ENCODE measurements at regions not wholly inside any gene's neighbourhood (a gene's known extent, or its start where the extent isn't known, plus 50 kb on each side); places are given as distances from the start of the nearest gene placed in this dataset.
"Not testable (repeated sequence)": the region's sequence is repeated elsewhere in the genome, so short reads cannot be mapped to it uniquely, and the experiment has no call there.

GRCh38 chr7:42543953-42544352 lies 306.9 kb upstream of the GLI3 start:
- POLR2A ChIA-PET = no interaction called here
- Mint-ChIP-seq H3K4me1 (no peaks in the 10 kb centered on the region), H3K4me3 (no peak overlapping the region), H3K27me3 (no peaks in the 10 kb centered on the region), H3K27ac (no peak overlapping the region), H3K9me3 (peaks cover 7% of the 10 kb centered on the region), H3K36me3 (ENCODE audit: low read depth) (no peaks in the 10 kb centered on the region)
- ATAC-seq (ENCODE audit: low read depth) (no peak), DNase-seq (no peak)
- no peak for TF ChIP-seq CTCF (IDR thresholded peaks at IDR 0.05)
- intact Hi-C loops (cut with micrococcal nuclease) = loop anchor here (10.0 kb wide), 1 partner anchor 59 kb away; no protein-coding TSS in a partner anchor
- CTCF ChIA-PET = no interaction called here

- POLR2A ChIA-PET; CTCF ChIA-PET; H3K4me3 Mint-ChIP-seq; ATAC-seq (ENCODE audit: low read depth); H3K4me1 Mint-ChIP-seq; DNase-seq; H3K27me3 Mint-ChIP-seq; H3K9me3 Mint-ChIP-seq; H3K27ac Mint-ChIP-seq; H3K36me3 Mint-ChIP-seq (ENCODE audit: low read depth): not testable (repeated sequence)
- intact Hi-C loops (cut with micrococcal nuclease) = loop anchor here (10.0 kb wide), 1 partner anchor 58 kb away; no protein-coding TSS in a partner anchor
Measured at GRCh38 chr7:42542446-42542845, 305.4 kb upstream of the GLI3 start.

GRCh38 chr7:42534441-42534840 lies 297.4 kb upstream of the GLI3 start:
- TF ChIP-seq CTCF (IDR thresholded peaks at IDR 0.05) = no peak
- Mint-ChIP-seq H3K4me3 (no peak overlapping the region), H3K4me1 (no peaks in the 10 kb centered on the region), H3K27me3 (no peaks in the 10 kb centered on the region), H3K36me3 (ENCODE audit: low read depth) (no peaks in the 10 kb centered on the region), H3K27ac (no peak overlapping the region), H3K9me3 (peaks cover 18% of the 10 kb centered on the region)
- CTCF ChIA-PET = no interaction called here
- POLR2A ChIA-PET = no interaction called here
- ATAC-seq (ENCODE audit: low read depth) = no peak
- intact Hi-C loops (cut with micrococcal nuclease) = no loop called here
- DNase-seq = no peak

GRCh38 chr7:42527004-42527403 lies 290.0 kb upstream of the GLI3 start:
- no peak for TF ChIP-seq CTCF (IDR thresholded peaks at IDR 0.05)
- Mint-ChIP-seq H3K27me3 (no peaks in the 10 kb centered on the region), H3K9me3 (peaks cover 16% of the 10 kb centered on the region), H3K4me1 (no peaks in the 10 kb centered on the region), H3K4me3 (no peak overlapping the region), H3K27ac (no peak overlapping the region), H3K36me3 (ENCODE audit: low read depth) (no peaks in the 10 kb centered on the region)
- POLR2A ChIA-PET = no interaction called here
- ATAC-seq (ENCODE audit: low read depth) (no peak), DNase-seq (no peak)
- intact Hi-C loops (cut with micrococcal nuclease) = no loop called here
- CTCF ChIA-PET = no interaction called here

GRCh38 chr7:42522227-42522991 lies 285.4 kb upstream of the GLI3 start:
- no peak overlapping the region for H3K4me3 Mint-ChIP-seq
- DNase-seq = no peak
- TF ChIP-seq CTCF (IDR thresholded peaks at IDR 0.05) = no peak
- no peaks in the 10 kb centered on the region for H3K4me1 Mint-ChIP-seq
- POLR2A ChIA-PET = no interaction called here
- no peaks in the 10 kb centered on the region for H3K36me3 Mint-ChIP-seq (ENCODE audit: low read depth)
- H3K9me3 Mint-ChIP-seq = no peaks in the 10 kb centered on the region
- no peak overlapping the region for H3K27ac Mint-ChIP-seq
- CTCF ChIA-PET = no interaction called here
- intact Hi-C loops (cut with micrococcal nuclease) = no loop called here
- no peak for ATAC-seq (ENCODE audit: low read depth)
- H3K27me3 Mint-ChIP-seq = no peaks in the 10 kb centered on the region

- no peak overlapping the region for H3K4me3 Mint-ChIP-seq
- H3K36me3 Mint-ChIP-seq (ENCODE audit: low read depth) = no peaks in the 10 kb centered on the region
- CTCF ChIA-PET = no interaction called here
- DNase-seq (no peak), ATAC-seq (ENCODE audit: low read depth) (no peak)
- no peaks in the 10 kb centered on the region for H3K9me3 Mint-ChIP-seq
- POLR2A ChIA-PET = no interaction called here
- intact Hi-C loops (cut with micrococcal nuclease) = no loop called here
- no peaks in the 10 kb centered on the region for H3K4me1 Mint-ChIP-seq
- H3K27ac Mint-ChIP-seq = no peak overlapping the region
- no peak for TF ChIP-seq CTCF (IDR thresholded peaks at IDR 0.05)
- H3K27me3 Mint-ChIP-seq = no peaks in the 10 kb centered on the region
Measured at GRCh38 chr7:42511027-42511426, 274.0 kb upstream of the GLI3 start.

Measured in activated B cell treated with CpG ODN at 0.5 μM for 24 hours (primary cell).